Liver (tissue), 3 donors: ENCODE measurements at regions not wholly inside any gene's neighbourhood (a gene's known extent, or its start where the extent isn't known, plus 50 kb on each side); places are given as distances from the start of the nearest gene placed in this dataset.

Source experiments
- CTCF ChIP-seq: fragments of 150-350 bp; IDR thresholded peaks from 2 replicates; pipeline ENCODE4 v1.5.1; 2017; ENCODE audit warnings: improper control_type of control experiment, low read depth, low read length; ENCODE audit not compliant: missing input control
- EGR1 ChIP-seq, 2 donors: IDR thresholded peaks; 2 replicates each; pipeline ENCODE4 v1.6.1; 2016 to 2018; ENCODE audit warnings: antibody characterized with exemption in 2 of 2, low read depth in 2 of 2
- FOXA1 ChIP-seq: IDR thresholded peaks from 2 replicates; pipeline ENCODE4 v1.6.1; 2016; ENCODE audit warnings: antibody characterized with exemption
- FOXA2 ChIP-seq: IDR thresholded peaks from 2 replicates; pipeline ENCODE4 v1.6.1; 2016; ENCODE audit warnings: antibody characterized with exemption
- GABPA ChIP-seq, 2 donors: IDR thresholded peaks in 1 of 2; conservative IDR thresholded peaks in 1 of 2; 2 replicates each; pipeline ENCODE4 v1.6.1; 2016; ENCODE audit warnings: antibody characterized with exemption in 2 of 2, mild to moderate bottlenecking in 1 of 2, moderate library complexity in 1 of 2
- HNF4G ChIP-seq: IDR thresholded peaks from 2 replicates; pipeline ENCODE4 v1.6.1; 2016; ENCODE audit warnings: antibody characterized with exemption
- JUND ChIP-seq, 2 donors: IDR thresholded peaks; 2 replicates each; pipeline ENCODE4 v1.6.1; 2016; ENCODE audit warnings: antibody characterized with exemption in 2 of 2
- MAX ChIP-seq: IDR thresholded peaks from 2 replicates; pipeline ENCODE4 v1.6.1; 2016; ENCODE audit warnings: antibody characterized with exemption
- RAD21 ChIP-seq, 2 donors: IDR thresholded peaks; 2 replicates each; pipeline ENCODE4 v1.6.1; 2016; ENCODE audit warnings: antibody characterized with exemption in 2 of 2, mild to moderate bottlenecking in 2 of 2
- REST ChIP-seq: IDR thresholded peaks from 2 replicates; pipeline ENCODE4 v1.6.1; 2016; ENCODE audit warnings: antibody characterized with exemption, mild to moderate bottlenecking
- TAF1 ChIP-seq: conservative IDR thresholded peaks from 2 replicates; pipeline ENCODE4 v1.6.1; 2016; ENCODE audit warnings: antibody characterized with exemption, mild to moderate bottlenecking
- ZBTB33 ChIP-seq: IDR thresholded peaks from 2 replicates; pipeline ENCODE4 v1.6.1; 2016; ENCODE audit warnings: antibody characterized with exemption
- donor health status: healthy.
- donor health status: healthy.

GRCh38 chr14:80419769-80420168, 208.5 kb upstream of the DIO2 start:
- TF ChIP-seq CTCF (no peak), REST (no peak), HNF4G (no peak), MAX (no peak), GABPA (IDR thresholded peaks at IDR 0.05 in 1 of 2, conservative IDR thresholded peaks at IDR 0.05 in 1 of 2) (no peak), ZBTB33 (no peak), EGR1 (IDR thresholded peaks at IDR 0.05; ENCODE audit: low read depth in 2 of 2) (no peak), TAF1 (no peak), RAD21 (IDR thresholded peaks at IDR 0.05) (no peak), JUND (IDR thresholded peaks at IDR 0.05) (no peak), FOXA2 (no peak), FOXA1 (no peak)
